GM19043 (cell line): ENCODE measurements at regions not wholly inside any gene's neighbourhood (a gene's known extent, or its start where the extent isn't known, plus 50 kb on each side); places are given as distances from the start of the nearest gene placed in this dataset.

Experiments
- ATAC-seq: cut with Tn5 transposase; IDR thresholded peaks from one replicate; pipeline ENCODE4 v1.9.1; 2021; ENCODE audit warnings: low read depth; ENCODE audit not compliant: unreplicated experiment

- no peak for ATAC-seq
Observed at GRCh38 chr22:47333625-47334024, 571.2 kb downstream of the TBC1D22A start.

GRCh38 chr22:47332246-47332980 is 570.0 kb downstream of the TBC1D22A start:
- ATAC-seq: no peak

GRCh38 chr22:47331750-47332149 is 569.3 kb downstream of the TBC1D22A start:
- no peak for ATAC-seq

- no peak for ATAC-seq
Observed at GRCh38 chr22:47329727-47330650, 567.5 kb downstream of the TBC1D22A start.

- ATAC-seq: no peak
Observed at GRCh38 chr22:47328550-47329243, 566.2 kb downstream of the TBC1D22A start.

GRCh38 chr22:47327241-47327640 is 564.8 kb downstream of the TBC1D22A start:
- no peak for ATAC-seq

- no peak for ATAC-seq
Observed at GRCh38 chr22:47325249-47325648, 562.8 kb downstream of the TBC1D22A start.

- no peak for ATAC-seq
Observed at GRCh38 chr22:47324435-47324990, 562.1 kb downstream of the TBC1D22A start.

GRCh38 chr22:47323518-47323917 is 561.1 kb downstream of the TBC1D22A start:
- no peak for ATAC-seq

- ATAC-seq: no peak
Observed at GRCh38 chr22:47322854-47323253, 560.4 kb downstream of the TBC1D22A start.

- ATAC-seq: no peak
Observed at GRCh38 chr22:47320560-47320959, 558.1 kb downstream of the TBC1D22A start.

- ATAC-seq: no peak
Observed at GRCh38 chr22:47318041-47318737, 555.7 kb downstream of the TBC1D22A start.

GRCh38 chr22:47315862-47316419 is 553.5 kb downstream of the TBC1D22A start:
- ATAC-seq: no peak

GRCh38 chr22:47310601-47311000 is 548.2 kb downstream of the TBC1D22A start:
- ATAC-seq: no peak

- no peak for ATAC-seq
Observed at GRCh38 chr22:47309946-47310345, 547.5 kb downstream of the TBC1D22A start.

GRCh38 chr22:47309476-47309875 is 547.0 kb downstream of the TBC1D22A start:
- ATAC-seq: no peak

- no peak for ATAC-seq
Observed at GRCh38 chr22:47308886-47309285, 546.4 kb downstream of the TBC1D22A start.

- no peak for ATAC-seq
Observed at GRCh38 chr22:47307822-47308221, 545.4 kb downstream of the TBC1D22A start.

- no peak for ATAC-seq
Observed at GRCh38 chr22:47307326-47307725, 544.9 kb downstream of the TBC1D22A start.

- no peak for ATAC-seq
Observed at GRCh38 chr22:47304854-47305253, 542.4 kb downstream of the TBC1D22A start.
